ENCODE measurements at regions not wholly inside any gene's neighbourhood (a gene's known extent, or its start where the extent isn't known, plus 50 kb on each side); places are given as distances from the start of the nearest gene placed in this dataset.

DNA sequence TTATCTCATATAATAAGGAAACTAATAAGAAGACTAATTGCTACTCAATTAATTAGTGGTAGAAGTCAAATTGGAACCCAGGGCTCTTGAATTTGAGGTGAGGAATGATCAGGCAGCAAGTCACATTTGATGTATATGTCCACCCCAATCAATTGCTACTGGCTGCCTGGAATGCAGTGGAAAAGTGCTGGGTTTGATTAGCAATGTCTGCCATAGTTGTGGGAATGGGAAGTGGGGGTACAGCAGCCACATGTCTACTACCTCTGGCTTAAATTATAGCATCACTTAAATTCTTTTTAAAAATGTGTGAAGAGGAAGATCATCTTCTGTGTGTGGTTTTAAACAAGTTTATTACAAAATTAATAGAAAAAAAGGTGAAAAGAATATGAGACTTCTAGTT lies 50.8 kb upstream of the NAV2 start:
- TF ChIP-seq POLR2A (conservative IDR thresholded peaks at IDR 0.05) = no peak
- TF ChIP-seq SMARCA5 (IDR thresholded peaks at IDR 0.05) = no peak
- no peak for TF ChIP-seq KLF10 (CRISPR knock-in tag; IDR thresholded peaks at IDR 0.05)
